A549 (cell line): ENCODE measurements at regions not wholly inside any gene's neighbourhood (a gene's known extent, or its start where the extent isn't known, plus 50 kb on each side); places are given as distances from the start of the nearest gene placed in this dataset.

ENCODE experiments used
- ATAC-seq, 2 experiments: fragments of 200-7000 bp in 1 of 2; fragments of >200 bp in 1 of 2; cut with Nextera tagmentation in 1 of 2; cut with Tn5 transposase in 1 of 2; 3 replicates each; pipeline versions ENCODE4 v1.8.0 to v1.9.1; 2018 to 2020; ENCODE audit warnings: mild to moderate bottlenecking in 1 of 2, moderate library complexity in 1 of 2
- CTCF ChIA-PET: fragments of 300-600 bp; sonication (Branson Sonifier 250); formaldehyde crosslinking; extraction: SDS; loops from one replicate; lab custom pipeline; 2021; ENCODE audit warnings: antibody characterized with exemption, inconsistent platforms; lab: Yijun Ruan, JAX
- POLR2A ChIA-PET: fragments of 350-600 bp; formaldehyde crosslinking; extraction: SDS; loops from one replicate; lab custom pipeline; 2021; ENCODE audit warnings: antibody characterized with exemption, inconsistent platforms; lab: Yijun Ruan, JAX
- DNase-seq, 2 experiments: peaks; one replicate each; pipeline versions ENCODE4 v3.0.0 to v3.0.0-alpha.2; 2011 to 2016; ENCODE audit warnings: low read depth in 1 of 2, low spot score in 1 of 2
- FAIRE-seq: peaks from 2 replicates; lab custom pipeline; 2011; peaks lifted over from hg19 to GRCh38; lab: Jason Lieb, UNC
- H3K27ac ChIP-seq, 2 experiments: fragments of >200 bp; sonication (Bioruptor Twin); formaldehyde crosslinking; 3 replicates each; pipeline ENCODE4 v1.5.1; 2016 to 2017
- H3K4me1 ChIP-seq: fragments of >200 bp; sonication (Bioruptor Twin); formaldehyde crosslinking; 3 replicates; pipeline ENCODE4 v1.6.1; 2016
- H3K4me2 ChIP-seq: fragments of >200 bp; sonication (Bioruptor Twin); formaldehyde crosslinking; 3 replicates; pipeline ENCODE4 v1.6.1; 2016
- H3K4me3 ChIP-seq: fragments of >200 bp; sonication (Bioruptor Twin); formaldehyde crosslinking; 3 replicates; pipeline ENCODE4 v1.5.1; 2016
- H3K9me3 ChIP-seq: fragments of >200 bp; sonication (Bioruptor Twin); formaldehyde crosslinking; 3 replicates; pipeline ENCODE4 v1.6.1; 2016
- BCL3 ChIP-seq: fragments of >200 bp; sonication (Bioruptor Twin); formaldehyde crosslinking; IDR thresholded peaks from 3 replicates; pipeline ENCODE4 v1.6.1; 2016
- BHLHE40 ChIP-seq: IDR thresholded peaks from 2 replicates; pipeline ENCODE4 v1.6.1; 2012; ENCODE audit warnings: low read depth, low read length, inconsistent platforms
- CBX8 ChIP-seq: fragments of 200-600 bp; sonication (generic); IDR thresholded peaks from 2 replicates; pipeline ENCODE4 v1.6.1; 2016
- CEBPB ChIP-seq, 2 experiments: fragments of >200 bp in 1 of 2; sonication (Bioruptor Twin) in 1 of 2; formaldehyde crosslinking in 1 of 2; IDR thresholded peaks; 2 replicates each; pipeline ENCODE4 v1.6.1; 2012 to 2016
- CHD2 ChIP-seq: fragments of 150-350 bp; IDR thresholded peaks from 2 replicates; pipeline ENCODE4 v1.6.1; 2014; ENCODE audit warnings: low read length; ENCODE audit not compliant: partially characterized antibody
- CHD4 ChIP-seq: fragments of 200-600 bp; sonication (generic); IDR thresholded peaks from 2 replicates; pipeline ENCODE4 v1.6.1; 2016; ENCODE audit warnings: antibody characterized with exemption, mild to moderate bottlenecking, borderline replicate concordance
- E2F6 ChIP-seq: IDR thresholded peaks from 2 replicates; pipeline ENCODE4 v1.6.1; 2012; ENCODE audit warnings: low read depth, borderline replicate concordance
- EP300 ChIP-seq, 2 experiments: fragments of >200 bp; sonication (Bioruptor Twin); formaldehyde crosslinking; IDR thresholded peaks; 2 replicates in 1 of 2; 3 replicates in 1 of 2; pipeline ENCODE4 v1.6.1; 2016 to 2017
- ESRRA ChIP-seq: fragments of 150-350 bp; IDR thresholded peaks from 2 replicates; pipeline ENCODE4 v1.6.1; 2014; ENCODE audit warnings: mild to moderate bottlenecking, low read length, borderline replicate concordance
- FOSB ChIP-seq: fragments of 250-450 bp; sonication (Bioruptor Pico); IDR thresholded peaks from 2 replicates; pipeline ENCODE4 v1.5.0; 2020; ENCODE audit warnings: mild to moderate bottlenecking, moderate library complexity
- FOSL2 ChIP-seq, 2 experiments: fragments of 450-650 bp in 1 of 2; fragments of >200 bp in 1 of 2; sonication (Bioruptor Twin) in 1 of 2; formaldehyde crosslinking; IDR thresholded peaks; 2 replicates each; pipeline versions ENCODE4 v1.5.0 to v1.6.1; 2016 to 2020; ENCODE audit warnings: mild to moderate bottlenecking in 1 of 2, moderate library complexity in 1 of 2
- FOXS1 ChIP-seq: fragments of 250-450 bp; sonication (Bioruptor Pico); IDR thresholded peaks from 2 replicates; pipeline ENCODE4 v1.5.0; 2020; ENCODE audit warnings: mild to moderate bottlenecking, moderate library complexity
- GATA3 ChIP-seq: IDR thresholded peaks from 2 replicates; pipeline ENCODE4 v1.6.1; 2012; ENCODE audit warnings: borderline replicate concordance
- HDAC2 ChIP-seq: fragments of 200-600 bp; sonication (generic); IDR thresholded peaks from 2 replicates; pipeline ENCODE4 v1.6.1; 2016
- HOXA7 ChIP-seq: fragments of 250-450 bp; sonication (Bioruptor Pico); IDR thresholded peaks from 2 replicates; pipeline ENCODE4 v1.5.0; 2020; ENCODE audit warnings: mild to moderate bottlenecking, moderate library complexity
- HOXB13 ChIP-seq: fragments of 250-450 bp; sonication (Bioruptor Pico); IDR thresholded peaks from 2 replicates; pipeline ENCODE4 v1.5.0; 2020; ENCODE audit warnings: low read depth, mild to moderate bottlenecking, moderate library complexity
- JUN ChIP-seq, 2 experiments: fragments of >200 bp; sonication (Bioruptor Twin); formaldehyde crosslinking; IDR thresholded peaks; 2 replicates in 1 of 2; 3 replicates in 1 of 2; pipeline ENCODE4 v1.6.1; 2016 to 2017
- JUNB ChIP-seq: fragments of >200 bp; sonication (Bioruptor Twin); formaldehyde crosslinking; IDR thresholded peaks from 2 replicates; pipeline ENCODE4 v1.6.1; 2016
- MAFK ChIP-seq: fragments of 450-650 bp; IDR thresholded peaks from 2 replicates; pipeline ENCODE4 v1.6.1; 2014; ENCODE audit not compliant: partially characterized antibody
- MAX ChIP-seq: IDR thresholded peaks from 2 replicates; pipeline ENCODE4 v1.6.1; 2012
- NR3C1 ChIP-seq: fragments of >200 bp; sonication (Bioruptor Twin); formaldehyde crosslinking; IDR thresholded peaks from 3 replicates; pipeline ENCODE4 v1.6.1; 2017
- POLR2A ChIP-seq: IDR thresholded peaks from 2 replicates; pipeline ENCODE4 v1.6.1; 2012; ENCODE audit warnings: mild to moderate bottlenecking, low read length
- RAD21 ChIP-seq, 2 experiments: fragments of >200 bp in 1 of 2; sonication (Bioruptor Twin) in 1 of 2; formaldehyde crosslinking in 1 of 2; IDR thresholded peaks in 1 of 2; conservative IDR thresholded peaks in 1 of 2; 2 replicates in 1 of 2; 3 replicates in 1 of 2; pipeline ENCODE4 v1.6.1; 2012 to 2018; ENCODE audit warnings: inconsistent platforms in 1 of 2
- RARB ChIP-seq: fragments of 250-450 bp; sonication (Bioruptor Pico); IDR thresholded peaks from 2 replicates; pipeline ENCODE4 v1.8.0; 2021; ENCODE audit warnings: mild to moderate bottlenecking, moderate library complexity
- REST ChIP-seq: fragments of 200-600 bp; sonication (generic); IDR thresholded peaks from 2 replicates; pipeline ENCODE4 v1.6.1; 2016; ENCODE audit warnings: antibody characterized with exemption, mild to moderate bottlenecking, moderate library complexity
- ZFP36 ChIP-seq: fragments of 450-650 bp; IDR thresholded peaks from 2 replicates; pipeline ENCODE4 v1.6.1; 2014; ENCODE audit warnings: borderline replicate concordance; ENCODE audit not compliant: partially characterized antibody
- WGBS: methylation state at CpG from one replicate; pipeline ENCODE4 v1.1.6; 2017; ENCODE audit errors: missing lambda C conversion rate; 5-methylcytosine and 5-hydroxymethylcytosine counted together
- TF ChIP-seq, protein P1 (sequence below): IDR thresholded peaks from 2 replicates; pipeline ENCODE4 v1.6.1; 2012

- no peak for TF ChIP-seq HDAC2
- no peak for TF ChIP-seq REST
- peak; percentile 53; the same call in 1 of the 2 replicates for TF ChIP-seq E2F6
- TF ChIP-seq GATA3 = peak; percentile 91
- TF ChIP-seq CHD4 = no peak
- TF ChIP-seq, protein P1, sequence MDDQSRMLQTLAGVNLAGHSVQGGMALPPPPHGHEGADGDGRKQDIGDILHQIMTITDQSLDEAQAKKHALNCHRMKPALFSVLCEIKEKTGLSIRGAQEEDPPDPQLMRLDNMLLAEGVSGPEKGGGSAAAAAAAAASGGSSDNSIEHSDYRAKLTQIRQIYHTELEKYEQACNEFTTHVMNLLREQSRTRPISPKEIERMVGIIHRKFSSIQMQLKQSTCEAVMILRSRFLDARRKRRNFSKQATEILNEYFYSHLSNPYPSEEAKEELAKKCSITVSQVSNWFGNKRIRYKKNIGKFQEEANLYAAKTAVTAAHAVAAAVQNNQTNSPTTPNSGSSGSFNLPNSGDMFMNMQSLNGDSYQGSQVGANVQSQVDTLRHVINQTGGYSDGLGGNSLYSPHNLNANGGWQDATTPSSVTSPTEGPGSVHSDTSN = peak; percentile 72; the same call in 1 of the 2 replicates
- 0 out of 2 replicates have a peak, but pooled peaks have one; percentile 48 for TF ChIP-seq HOXB13
- TF ChIP-seq CEBPB (IDR thresholded peaks at IDR 0.05) = peak in 1 of 2 experiments; percentile 26; a peak in 1 of 4 replicates
- TF ChIP-seq FOXS1 (CRISPR knock-in tag) = no peak
- peak; percentile 75 to 79; a peak in 4 of 5 replicates for TF ChIP-seq EP300 (IDR thresholded peaks at IDR 0.05)
- TF ChIP-seq ESRRA = no peak
- no peak for TF ChIP-seq ZFP36
These were observed 193.6 kb downstream of the EDN1 start (continued) for GRCh38 chr6:12483712-12484111.

DNA sequence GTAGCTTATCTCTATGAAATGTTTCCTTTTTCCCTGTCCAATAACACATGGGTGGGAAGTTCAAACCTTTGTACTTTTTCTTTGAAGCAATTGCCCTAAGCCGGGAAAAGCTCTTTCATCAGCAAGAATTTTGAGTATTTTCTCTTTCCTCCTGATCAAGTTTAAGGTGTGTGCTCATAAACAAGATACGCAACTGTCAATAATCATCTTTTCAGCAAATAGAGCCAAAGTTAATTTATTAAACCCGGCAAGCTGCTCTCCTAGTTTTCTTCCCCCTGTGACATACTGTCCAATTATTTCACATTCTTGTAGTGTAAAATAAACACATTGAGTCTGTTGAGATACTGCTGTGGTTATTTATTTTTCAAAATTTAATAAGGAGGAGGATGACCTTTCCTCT lies 194.4 kb downstream of the EDN1 start:
- Histone ChIP-seq H3K4me2 (peak overlapping the region; percentile 69), H3K4me1 (peaks cover 57% of the 10 kb centered on the region), H3K4me3 (peak overlapping the region; percentile 22), H3K9me3 (peaks cover 13% of the 10 kb centered on the region; the same call in 2 of the 3 replicates), H3K27ac (peak overlapping the region; percentile 92 to 98)
- FAIRE-seq (no peak), DNase-seq (peak in 1 of 2 experiments; percentile 88), ATAC-seq (peak in 1 of 2 experiments; percentile 68; a peak in 3 of 6 replicates)
- ChIA-PET POLR2A (interaction anchor here (1.2 to 4.0 kb wide), 4 partner anchors 8 to 194 kb away, joined by 4 to 26 read pairs (median 7); partner anchors contain the start of gene EDN1), CTCF (interaction anchor here (0.9 to 4.8 kb wide), 6 partner anchors 13 to 197 kb away, joined by 3 to 36 read pairs (median 4); partner anchors contain the start of gene EDN1)
- no peak for TF ChIP-seq BHLHE40
- no peak for TF ChIP-seq NR3C1
- TF ChIP-seq MAFK = peak; percentile 28
- peak; percentile 81; the same call in 1 of the 2 replicates for TF ChIP-seq FOXS1 (CRISPR knock-in tag)
- no peak for TF ChIP-seq POLR2A
- TF ChIP-seq CEBPB (IDR thresholded peaks at IDR 0.05) = peak; percentile 30 to 73; a peak in 3 of 4 replicates
- peak; percentile 17; the same call in 1 of the 2 replicates for TF ChIP-seq MAX
- peak; percentile 28 for TF ChIP-seq JUNB
- peak; percentile 79 to 94; a peak in 4 of 5 replicates for TF ChIP-seq EP300 (IDR thresholded peaks at IDR 0.05)
- TF ChIP-seq FOSB (CRISPR knock-in tag) = 0 out of 2 replicates have a peak, but pooled peaks have one; percentile 9
- TF ChIP-seq GATA3 = peak; percentile 95
- 0 out of 2 replicates have a peak, but pooled peaks have one; percentile 42 for TF ChIP-seq HOXB13
- no peak; the same call in 1 of the 2 replicates for TF ChIP-seq FOSL2 (IDR thresholded peaks at IDR 0.05)
- TF ChIP-seq FOSL2 (CRISPR knock-in tag; IDR thresholded peaks at IDR 0.05) = peak; percentile 76
- TF ChIP-seq CHD2 = no peak
- no peak for TF ChIP-seq RARB
- TF ChIP-seq RAD21 (conservative IDR thresholded peaks at IDR 0.05 in 1 of 2, IDR thresholded peaks at IDR 0.05 in 1 of 2) = 0 out of 5 replicates have a peak, but pooled peaks of 1 of the 2 experiments have one; percentile 15
- peak in 1 of 2 experiments; percentile 72; a peak in 3 of 5 replicates for TF ChIP-seq JUN (IDR thresholded peaks at IDR 0.05)
- TF ChIP-seq CBX8 = no peak
- peak; percentile 78; the same call in 1 of the 2 replicates for TF ChIP-seq HOXA7
- no peak; the same call in 2 of the 3 replicates for TF ChIP-seq BCL3
- 1% methylated on average over 3 of the region's 3 CpGs for WGBS
